ENCODE measurements at regions not wholly inside any gene's neighbourhood (a gene's known extent, or its start where the extent isn't known, plus 50 kb on each side); places are given as distances from the start of the nearest gene placed in this dataset.

GRCh38 chr3:72421786-72422185 lies 426.5 kb downstream of the SHQ1 start:
- no peak overlapping the region for H3K4me2 ChIP-seq (ENCODE audit: insufficient read depth, insufficient read length, low read length)
- 0 out of 2 replicates have a peak, but pooled peaks cover 2% of the 10 kb centered on the region for H3K4me1 ChIP-seq (ENCODE audit: insufficient read depth, low read length)
- H3K27me3 Mint-ChIP-seq (ENCODE audit: low read depth), result no peaks in the 10 kb centered on the region
- no peak overlapping the region for H4K8ac ChIP-seq (replicated peaks; ENCODE audit: insufficient read length, low read depth, low read length)
- peaks cover 27 to 33% of the 10 kb centered on the region in 2 experiments for H3K4me1 Mint-ChIP-seq
- no peak overlapping the region for H2BK20ac ChIP-seq (ENCODE audit: low read depth, low read length, poor library complexity, severe bottlenecking)
- TF ChIP-seq CTCF (conservative IDR thresholded peaks at IDR 0.05), result no peak
- H3T11ph ChIP-seq (ENCODE audit: low read length), result no peak overlapping the region
- H3K23me2 ChIP-seq (ENCODE audit: insufficient read length, low read depth, low read length, poor library complexity, severe bottlenecking), result no peaks in the 10 kb centered on the region
- no peak overlapping the region for H3K4ac ChIP-seq (ENCODE audit: low read depth, low read length)
- H3K27ac Mint-ChIP-seq, result no peak overlapping the region
- H3K4me3 Mint-ChIP-seq, result no peak overlapping the region
- H2AFZ ChIP-seq (ENCODE audit: low read length), result no peak overlapping the region
- no peak overlapping the region for H3K56ac ChIP-seq (ENCODE audit: insufficient read length, low read depth, low read length)
- H3K79me2 ChIP-seq (ENCODE audit: insufficient read depth, low read length), result peaks cover 52% of the 10 kb centered on the region; the same call in 1 of the 2 replicates
- DNase-seq, result no peak
- no peak overlapping the region for H2AK5ac ChIP-seq (ENCODE audit: insufficient read length, low read length)
- no peak overlapping the region for H3K23ac ChIP-seq (ENCODE audit: insufficient read length, low read depth, low read length)
- H4K91ac ChIP-seq (ENCODE audit: insufficient read length, low read depth, low read length), result no peak overlapping the region
- no peak overlapping the region for H2BK12ac ChIP-seq (ENCODE audit: insufficient read length, low read depth, low read length)
- no peak overlapping the region for H3K9ac ChIP-seq (ENCODE audit: extremely low read depth, insufficient read length, low read length)
- H3K36me3 Mint-ChIP-seq (ENCODE audit: insufficient read depth in 1 of 3, low read depth in 3 of 3), result peaks cover 20 to 36% (median 29%) of the 10 kb centered on the region in 3 experiments
- no peak overlapping the region for H2BK120ac ChIP-seq (ENCODE audit: low read depth, low read length, poor library complexity, severe bottlenecking)
- H4K20me1 ChIP-seq (ENCODE audit: control insufficient read depth, insufficient read depth, insufficient read length), result no peaks in the 10 kb centered on the region
- H3K27ac ChIP-seq (ENCODE audit: insufficient read length, low read depth, low read length), result no peak overlapping the region
- peaks cover 26 to 32% of the 10 kb centered on the region in 2 experiments for H3K9me3 Mint-ChIP-seq
- H3K79me1 ChIP-seq (ENCODE audit: insufficient read depth, low read depth, low read length, poor library complexity, severe bottlenecking), result peaks cover 5% of the 10 kb centered on the region
- H3K27me3 ChIP-seq (ENCODE audit: insufficient read depth, low read length), result no peaks in the 10 kb centered on the region
- H3K14ac ChIP-seq (ENCODE audit: insufficient read depth, low read length), result no peak overlapping the region
- H4K5ac ChIP-seq (ENCODE audit: insufficient read length, low read depth, low read length), result no peak overlapping the region
- H3K9me3 ChIP-seq (ENCODE audit: control insufficient read depth, low read depth, low read length), result no peaks in the 10 kb centered on the region
- no peak overlapping the region for H2BK15ac ChIP-seq (ENCODE audit: low read depth, low read length)
- H3K18ac ChIP-seq (ENCODE audit: insufficient read length, low read depth, low read length), result no peak overlapping the region
- no CpG with 5 or more reads among the region's 2 CpGs for WGBS (ENCODE audit: extremely low coverage, insufficient read length, low lambda C conversion rate)
- no peak overlapping the region for H2BK5ac ChIP-seq (ENCODE audit: insufficient read length, low read length)

Data from H9 (cell line).